PC-3 (cell line): ENCODE measurements at regions not wholly inside any gene's neighbourhood (a gene's known extent, or its start where the extent isn't known, plus 50 kb on each side); places are given as distances from the start of the nearest gene placed in this dataset.

ENCODE experiments used
- EZH2phosphoT487 ChIP-seq: fragments of 300-600 bp; sonication (generic); IDR thresholded peaks from 2 replicates; pipeline ENCODE4 v1.6.1; 2018; ENCODE audit warnings: mild to moderate bottlenecking, antibody characterized with exemption, low read length, borderline replicate concordance
- TF ChIP-seq, protein P1 (sequence below): fragments of 300-600 bp; sonication (generic); conservative IDR thresholded peaks from 2 replicates; pipeline ENCODE4 v1.5.1; 2017; ENCODE audit warnings: antibody characterized with exemption, low read depth, mild to moderate bottlenecking, low read length

DNA sequence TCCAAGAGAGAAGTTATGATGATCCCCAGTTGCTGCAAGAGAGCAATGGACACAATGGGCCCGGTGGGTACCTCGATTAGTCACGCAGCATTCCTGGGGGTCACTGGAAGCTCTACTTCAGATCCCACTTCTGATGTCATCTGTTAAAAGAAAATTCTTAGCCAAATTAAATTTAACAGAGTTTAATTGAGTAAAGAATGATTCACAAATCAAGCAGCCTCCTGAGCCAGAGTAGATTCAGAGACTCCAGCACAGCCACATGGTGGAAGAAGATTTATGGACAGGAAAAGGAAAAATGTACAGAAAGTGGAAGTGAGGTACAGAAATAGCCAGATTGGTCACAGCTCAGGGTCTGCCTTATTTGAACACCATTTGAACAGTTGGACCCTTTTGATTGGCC is 107.5 kb downstream of the SPTSSA start:
- TF ChIP-seq, protein P1, sequence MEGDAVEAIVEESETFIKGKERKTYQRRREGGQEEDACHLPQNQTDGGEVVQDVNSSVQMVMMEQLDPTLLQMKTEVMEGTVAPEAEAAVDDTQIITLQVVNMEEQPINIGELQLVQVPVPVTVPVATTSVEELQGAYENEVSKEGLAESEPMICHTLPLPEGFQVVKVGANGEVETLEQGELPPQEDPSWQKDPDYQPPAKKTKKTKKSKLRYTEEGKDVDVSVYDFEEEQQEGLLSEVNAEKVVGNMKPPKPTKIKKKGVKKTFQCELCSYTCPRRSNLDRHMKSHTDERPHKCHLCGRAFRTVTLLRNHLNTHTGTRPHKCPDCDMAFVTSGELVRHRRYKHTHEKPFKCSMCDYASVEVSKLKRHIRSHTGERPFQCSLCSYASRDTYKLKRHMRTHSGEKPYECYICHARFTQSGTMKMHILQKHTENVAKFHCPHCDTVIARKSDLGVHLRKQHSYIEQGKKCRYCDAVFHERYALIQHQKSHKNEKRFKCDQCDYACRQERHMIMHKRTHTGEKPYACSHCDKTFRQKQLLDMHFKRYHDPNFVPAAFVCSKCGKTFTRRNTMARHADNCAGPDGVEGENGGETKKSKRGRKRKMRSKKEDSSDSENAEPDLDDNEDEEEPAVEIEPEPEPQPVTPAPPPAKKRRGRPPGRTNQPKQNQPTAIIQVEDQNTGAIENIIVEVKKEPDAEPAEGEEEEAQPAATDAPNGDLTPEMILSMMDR: no peak
- TF ChIP-seq EZH2phosphoT487: no peak
